ENCODE measurements at regions not wholly inside any gene's neighbourhood (a gene's known extent, or its start where the extent isn't known, plus 50 kb on each side); places are given as distances from the start of the nearest gene placed in this dataset.

DNA sequence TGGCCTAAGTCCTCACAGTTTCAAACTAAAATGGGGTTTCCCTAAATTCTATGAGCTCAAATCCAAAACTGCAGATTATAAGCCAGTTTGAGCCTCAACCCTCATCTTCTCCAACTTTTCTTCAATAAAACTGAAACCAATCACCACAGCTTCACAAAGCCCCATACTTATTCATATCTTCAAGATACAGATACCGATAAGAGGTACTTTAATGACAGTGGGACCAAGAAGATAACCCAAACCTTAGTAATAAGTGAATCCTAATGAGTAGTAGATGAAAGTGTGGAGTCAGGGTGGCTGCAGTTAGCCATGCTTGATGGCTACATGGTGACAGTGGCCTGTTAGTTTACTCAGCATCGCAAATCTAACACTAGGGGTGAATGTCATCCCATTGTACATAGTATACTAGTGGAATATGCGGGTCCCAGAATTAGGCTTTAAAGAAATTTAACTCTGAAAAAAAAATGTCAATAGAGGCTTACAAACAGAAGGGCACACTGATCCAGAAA, 395.8 kb upstream of the PHF14 start:
- Histone ChIP-seq H3K4me1 (ENCODE audit: insufficient read depth) (no peaks in the 10 kb centered on the region), H3K9me3 (no peaks in the 10 kb centered on the region), H3K27me3 (no peaks in the 10 kb centered on the region), H3K27ac (no peak overlapping the region), H3K4me3 (no peak overlapping the region), H3K36me3 (no peaks in the 10 kb centered on the region)
- DNase-seq = no peak
- TF ChIP-seq, protein P1, sequence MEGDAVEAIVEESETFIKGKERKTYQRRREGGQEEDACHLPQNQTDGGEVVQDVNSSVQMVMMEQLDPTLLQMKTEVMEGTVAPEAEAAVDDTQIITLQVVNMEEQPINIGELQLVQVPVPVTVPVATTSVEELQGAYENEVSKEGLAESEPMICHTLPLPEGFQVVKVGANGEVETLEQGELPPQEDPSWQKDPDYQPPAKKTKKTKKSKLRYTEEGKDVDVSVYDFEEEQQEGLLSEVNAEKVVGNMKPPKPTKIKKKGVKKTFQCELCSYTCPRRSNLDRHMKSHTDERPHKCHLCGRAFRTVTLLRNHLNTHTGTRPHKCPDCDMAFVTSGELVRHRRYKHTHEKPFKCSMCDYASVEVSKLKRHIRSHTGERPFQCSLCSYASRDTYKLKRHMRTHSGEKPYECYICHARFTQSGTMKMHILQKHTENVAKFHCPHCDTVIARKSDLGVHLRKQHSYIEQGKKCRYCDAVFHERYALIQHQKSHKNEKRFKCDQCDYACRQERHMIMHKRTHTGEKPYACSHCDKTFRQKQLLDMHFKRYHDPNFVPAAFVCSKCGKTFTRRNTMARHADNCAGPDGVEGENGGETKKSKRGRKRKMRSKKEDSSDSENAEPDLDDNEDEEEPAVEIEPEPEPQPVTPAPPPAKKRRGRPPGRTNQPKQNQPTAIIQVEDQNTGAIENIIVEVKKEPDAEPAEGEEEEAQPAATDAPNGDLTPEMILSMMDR (IDR thresholded peaks at IDR 0.05) = no peak
- TF ChIP-seq POLR2A (IDR thresholded peaks at IDR 0.05) (no peak), EP300 (IDR thresholded peaks at IDR 0.05) (no peak)
- intact Hi-C loops (cut with DNase I) = no loop called here
- 93 to 95% (median 95%) methylated on average over 3 of the region's 3 CpGs for WGBS, 3 donors

DNA sequence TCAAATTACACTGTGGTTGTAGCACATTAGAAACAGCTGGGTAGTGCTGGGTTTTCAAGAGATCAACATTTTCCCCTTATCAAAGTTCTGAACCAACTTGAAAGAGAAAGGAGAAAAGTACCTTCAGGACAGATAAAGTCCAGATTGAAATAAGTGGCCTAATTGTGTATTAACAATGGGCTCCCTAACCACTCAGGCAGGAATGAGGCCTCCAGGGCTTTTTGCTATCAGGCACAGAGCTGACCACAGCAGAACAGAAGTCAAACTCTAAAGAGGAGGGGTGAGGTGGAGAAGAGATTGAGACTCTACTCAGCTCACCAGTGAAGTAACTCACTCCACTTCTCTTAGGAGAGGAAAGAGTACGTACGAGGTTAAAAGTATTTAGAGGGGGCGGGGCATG, 394.1 kb upstream of the PHF14 start:
- Histone ChIP-seq H3K27me3 (no peaks in the 10 kb centered on the region), H3K4me3 (no peak overlapping the region), H3K9me3 (no peaks in the 10 kb centered on the region), H3K27ac (no peak overlapping the region), H3K36me3 (no peaks in the 10 kb centered on the region), H3K4me1 (ENCODE audit: insufficient read depth) (no peaks in the 10 kb centered on the region)
- DNase-seq = no peak
- intact Hi-C loops (cut with DNase I) = no loop called here
- WGBS, 3 donors = 75 to 84% (median 80%) methylated on average over 3 of the region's 3 CpGs
- TF ChIP-seq POLR2A (IDR thresholded peaks at IDR 0.05) = no peak
- TF ChIP-seq, protein P1 (IDR thresholded peaks at IDR 0.05) = no peak
- no peak for TF ChIP-seq EP300 (IDR thresholded peaks at IDR 0.05)

DNA sequence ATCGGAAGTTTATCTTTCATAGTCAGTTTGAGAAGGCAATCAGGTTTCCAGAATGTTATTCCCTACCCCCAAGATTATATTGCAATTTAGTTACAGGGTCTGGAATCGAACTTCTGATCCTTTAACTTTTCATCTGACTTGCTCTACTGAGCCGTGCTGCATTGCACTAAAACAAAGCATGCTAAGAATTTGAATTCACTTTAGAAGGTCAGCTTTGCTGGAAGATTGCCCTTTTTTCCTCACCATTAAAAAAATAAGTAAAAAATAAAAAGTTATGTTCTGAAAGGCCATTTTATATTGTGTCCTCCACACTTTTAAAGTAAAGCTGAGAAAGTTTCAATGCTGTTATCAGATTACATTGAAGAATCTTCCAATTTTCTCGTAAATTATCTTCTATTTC, 388.8 kb upstream of the PHF14 start:
- no peak overlapping the region for H3K27ac ChIP-seq
- H3K9me3 ChIP-seq = no peaks in the 10 kb centered on the region
- DNase-seq = no peak
- TF ChIP-seq POLR2A (IDR thresholded peaks at IDR 0.05) = no peak
- no peak for TF ChIP-seq EP300 (IDR thresholded peaks at IDR 0.05)
- TF ChIP-seq, protein P1 (IDR thresholded peaks at IDR 0.05) = no peak
- H3K4me1 ChIP-seq (ENCODE audit: insufficient read depth) = no peaks in the 10 kb centered on the region
- no peaks in the 10 kb centered on the region for H3K36me3 ChIP-seq
- no peak overlapping the region for H3K4me3 ChIP-seq
- intact Hi-C loops (cut with DNase I) = no loop called here
- no peaks in the 10 kb centered on the region for H3K27me3 ChIP-seq
- 27 to 44% (median 31%) methylated on average over 4 of the region's 4 CpGs for WGBS, 3 donors

DNA sequence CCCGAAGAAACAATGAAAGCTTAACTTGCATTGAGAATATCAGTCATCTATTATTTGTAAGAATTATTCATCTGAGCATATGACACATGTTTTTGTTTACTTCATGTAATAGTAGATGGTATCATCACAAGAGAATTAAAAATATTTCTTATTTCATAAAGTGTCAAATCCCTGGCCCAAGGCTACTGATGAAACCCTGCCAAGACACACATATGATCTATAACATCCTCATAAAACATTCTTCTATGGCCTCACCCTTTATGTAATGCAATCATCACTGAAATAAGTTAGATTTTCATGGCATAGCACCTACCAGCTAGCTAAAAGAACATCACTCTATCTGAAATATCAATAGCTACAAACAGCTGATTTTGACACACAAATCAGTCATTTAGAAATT, 385.6 kb upstream of the PHF14 start:
- TF ChIP-seq, protein P1 (IDR thresholded peaks at IDR 0.05) = no peak
- TF ChIP-seq POLR2A (IDR thresholded peaks at IDR 0.05) (no peak), EP300 (IDR thresholded peaks at IDR 0.05) (no peak)
- Histone ChIP-seq H3K27ac (no peak overlapping the region), H3K36me3 (no peaks in the 10 kb centered on the region), H3K4me3 (no peak overlapping the region), H3K4me1 (ENCODE audit: insufficient read depth) (no peaks in the 10 kb centered on the region), H3K9me3 (no peaks in the 10 kb centered on the region), H3K27me3 (no peaks in the 10 kb centered on the region)
- intact Hi-C loops (cut with DNase I) = no loop called here
- WGBS, 3 donors = 84 to 90% (median 88%) methylated on average over 1 of the region's 1 CpG
- no peak for DNase-seq
